Stimulated activated CD8-positive, alpha-beta memory T cell treated with anti-CD3 and anti-CD28 coated beads, Interleukin-2, amount 100 ng/mL, for 1 hour (primary cell): ENCODE measurements at regions not wholly inside any gene's neighbourhood (a gene's known extent, or its start where the extent isn't known, plus 50 kb on each side); places are given as distances from the start of the nearest gene placed in this dataset.

Experiments
- DNase-seq, 2 donors: peaks; one replicate each; pipeline ENCODE4 v3.0.0-alpha.2; 2020; ENCODE audit warnings: low read depth in 2 of 2

GRCh38 chr18:34978533-34978893 lies 62.7 kb upstream of the MAPRE2 start:
- DNase-seq, result no peak

GRCh38 chr18:34978953-34979608 lies 62.1 kb upstream of the MAPRE2 start:
- peak; percentile 46 to 47 for DNase-seq

GRCh38 chr18:34981487-34981886 lies 59.7 kb upstream of the MAPRE2 start:
- DNase-seq, result no peak

- DNase-seq, result no peak
Measured at GRCh38 chr18:34985963-34986362, 55.2 kb upstream of the MAPRE2 start.

- no peak for DNase-seq
Measured at GRCh38 chr18:34990597-34990996, 50.6 kb upstream of the MAPRE2 start.

GRCh38 chr18:34991152-34991551 lies 50.1 kb upstream of the MAPRE2 start:
- DNase-seq, result no peak
